GM21619 (cell line): ENCODE measurements at regions not wholly inside any gene's neighbourhood (a gene's known extent, or its start where the extent isn't known, plus 50 kb on each side); places are given as distances from the start of the nearest gene placed in this dataset.

ENCODE experiments used
- ATAC-seq: cut with Tn5 transposase; IDR thresholded peaks from one replicate; pipeline ENCODE4 v1.9.1; 2021; ENCODE audit not compliant: unreplicated experiment

GRCh38 chr12:131609762-131610161, 101.1 kb upstream of the SFSWAP start:
- ATAC-seq, result no peak

GRCh38 chr12:131610181-131610580, 100.7 kb upstream of the SFSWAP start:
- no peak for ATAC-seq

GRCh38 chr12:131610891-131611290, 100.0 kb upstream of the SFSWAP start:
- no peak for ATAC-seq

- ATAC-seq, result no peak
Observed at GRCh38 chr12:131611416-131612091, 99.3 kb upstream of the SFSWAP start.

GRCh38 chr12:131612092-131612755, 98.7 kb upstream of the SFSWAP start:
- ATAC-seq, result no peak

- no peak for ATAC-seq
Observed at GRCh38 chr12:131613186-131613585, 97.7 kb upstream of the SFSWAP start.

GRCh38 chr12:131613678-131614077, 97.2 kb upstream of the SFSWAP start:
- ATAC-seq, result no peak

- no peak for ATAC-seq
Observed at GRCh38 chr12:131615326-131616042, 95.4 kb upstream of the SFSWAP start.

GRCh38 chr12:131616043-131616700, 94.7 kb upstream of the SFSWAP start:
- no peak for ATAC-seq

- no peak for ATAC-seq
Observed at GRCh38 chr12:131616738-131617137, 94.2 kb upstream of the SFSWAP start.

- ATAC-seq, result no peak
Observed at GRCh38 chr12:131617179-131617578, 93.7 kb upstream of the SFSWAP start.

GRCh38 chr12:131617596-131618302, 93.1 kb upstream of the SFSWAP start:
- no peak for ATAC-seq

GRCh38 chr12:131618303-131618658, 92.6 kb upstream of the SFSWAP start:
- ATAC-seq, result no peak

GRCh38 chr12:131618701-131619100, 92.2 kb upstream of the SFSWAP start:
- ATAC-seq, result no peak

GRCh38 chr12:131619106-131619642, 91.7 kb upstream of the SFSWAP start:
- no peak for ATAC-seq

GRCh38 chr12:131619736-131620506, 91.0 kb upstream of the SFSWAP start:
- no peak for ATAC-seq

- no peak for ATAC-seq
Observed at GRCh38 chr12:131620520-131620919, 90.4 kb upstream of the SFSWAP start.

GRCh38 chr12:131620946-131621681, 89.8 kb upstream of the SFSWAP start:
- no peak for ATAC-seq

GRCh38 chr12:131621701-131622421, 89.0 kb upstream of the SFSWAP start:
- ATAC-seq, result no peak
